ENCODE measurements at regions not wholly inside any gene's neighbourhood (a gene's known extent, or its start where the extent isn't known, plus 50 kb on each side); places are given as distances from the start of the nearest gene placed in this dataset.

DNA sequence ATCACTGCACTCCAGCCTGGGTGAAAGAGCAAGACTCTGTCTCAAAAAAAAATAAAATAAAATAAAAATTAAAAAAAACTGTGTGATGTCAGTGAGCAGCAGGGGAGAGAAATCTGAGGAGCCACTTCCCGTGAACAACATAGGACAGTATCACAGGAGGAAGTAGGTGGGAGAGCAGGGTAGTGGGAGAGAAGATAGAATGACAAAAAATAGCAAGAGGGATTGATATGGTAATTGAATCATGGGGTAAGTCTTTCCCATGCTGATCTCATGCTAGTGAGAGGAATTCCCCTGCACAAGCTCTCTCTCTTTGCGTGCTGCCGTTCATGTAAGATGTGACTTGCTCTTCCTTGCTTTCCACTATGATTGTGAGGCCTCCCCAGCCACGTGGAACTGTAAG lies 81.6 kb upstream of the PBX1 start:
- no peak overlapping the region for H3K4me3 ChIP-seq (ENCODE audit: insufficient read depth, low read length)
- H3K9me3 ChIP-seq (ENCODE audit: low read depth, low read length) = no peaks in the 10 kb centered on the region
- no peak overlapping the region for H3K4me2 ChIP-seq (ENCODE audit: insufficient read depth, low read length)
- DNase-seq (ENCODE audit: insufficient read length, low spot score, missing footprints) = no peak
- no peaks in the 10 kb centered on the region for H3K79me2 ChIP-seq (ENCODE audit: insufficient read depth, low read length)
- H3K4me1 ChIP-seq (ENCODE audit: insufficient read depth, low read length) = no peaks in the 10 kb centered on the region
- H2AFZ ChIP-seq (ENCODE audit: low read length) = no peak overlapping the region
- TF ChIP-seq, protein P1, sequence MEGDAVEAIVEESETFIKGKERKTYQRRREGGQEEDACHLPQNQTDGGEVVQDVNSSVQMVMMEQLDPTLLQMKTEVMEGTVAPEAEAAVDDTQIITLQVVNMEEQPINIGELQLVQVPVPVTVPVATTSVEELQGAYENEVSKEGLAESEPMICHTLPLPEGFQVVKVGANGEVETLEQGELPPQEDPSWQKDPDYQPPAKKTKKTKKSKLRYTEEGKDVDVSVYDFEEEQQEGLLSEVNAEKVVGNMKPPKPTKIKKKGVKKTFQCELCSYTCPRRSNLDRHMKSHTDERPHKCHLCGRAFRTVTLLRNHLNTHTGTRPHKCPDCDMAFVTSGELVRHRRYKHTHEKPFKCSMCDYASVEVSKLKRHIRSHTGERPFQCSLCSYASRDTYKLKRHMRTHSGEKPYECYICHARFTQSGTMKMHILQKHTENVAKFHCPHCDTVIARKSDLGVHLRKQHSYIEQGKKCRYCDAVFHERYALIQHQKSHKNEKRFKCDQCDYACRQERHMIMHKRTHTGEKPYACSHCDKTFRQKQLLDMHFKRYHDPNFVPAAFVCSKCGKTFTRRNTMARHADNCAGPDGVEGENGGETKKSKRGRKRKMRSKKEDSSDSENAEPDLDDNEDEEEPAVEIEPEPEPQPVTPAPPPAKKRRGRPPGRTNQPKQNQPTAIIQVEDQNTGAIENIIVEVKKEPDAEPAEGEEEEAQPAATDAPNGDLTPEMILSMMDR (IDR thresholded peaks at IDR 0.05; ENCODE audit: extremely low read depth, low read depth, low read length) = no peak
- no peak overlapping the region for H3K27ac ChIP-seq (ENCODE audit: low read depth, low read length)
- H3K27me3 ChIP-seq (ENCODE audit: insufficient read depth, low read length) = no peaks in the 10 kb centered on the region
- no peaks in the 10 kb centered on the region for H4K20me1 ChIP-seq (ENCODE audit: insufficient read depth, low read length)
- no peaks in the 10 kb centered on the region for H3K36me3 ChIP-seq (ENCODE audit: insufficient read depth, low read length)

DNA sequence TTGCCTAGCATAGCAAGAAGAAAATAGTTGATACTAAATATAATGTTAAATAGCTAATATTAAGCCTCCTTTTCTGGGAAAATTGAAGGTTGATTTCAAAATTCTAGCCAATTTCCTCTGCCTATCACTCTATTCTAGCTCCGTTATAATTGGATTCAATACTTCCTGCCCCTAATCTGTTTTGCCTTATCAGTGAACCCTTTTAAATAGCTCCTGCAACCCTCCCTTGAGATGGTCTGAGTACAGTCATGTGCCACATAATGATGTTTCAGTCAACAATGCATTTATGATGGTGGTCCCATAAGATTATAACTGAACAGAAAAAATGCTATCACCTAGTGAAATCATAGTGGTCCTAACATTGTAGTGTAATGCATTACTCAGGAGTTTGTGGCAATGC lies 79.7 kb upstream of the PBX1 start:
- no peaks in the 10 kb centered on the region for H4K20me1 ChIP-seq (ENCODE audit: insufficient read depth, low read length)
- H2AFZ ChIP-seq (ENCODE audit: low read length) = no peak overlapping the region
- H3K27me3 ChIP-seq (ENCODE audit: insufficient read depth, low read length) = no peaks in the 10 kb centered on the region
- H3K36me3 ChIP-seq (ENCODE audit: insufficient read depth, low read length) = no peaks in the 10 kb centered on the region
- H3K4me2 ChIP-seq (ENCODE audit: insufficient read depth, low read length) = no peak overlapping the region
- no peaks in the 10 kb centered on the region for H3K4me1 ChIP-seq (ENCODE audit: insufficient read depth, low read length)
- no peak for DNase-seq (ENCODE audit: insufficient read length, low spot score, missing footprints)
- no peak overlapping the region for H3K4me3 ChIP-seq (ENCODE audit: insufficient read depth, low read length)
- H3K9me3 ChIP-seq (ENCODE audit: low read depth, low read length) = no peaks in the 10 kb centered on the region
- no peak overlapping the region for H3K27ac ChIP-seq (ENCODE audit: low read depth, low read length)
- TF ChIP-seq, protein P1 (IDR thresholded peaks at IDR 0.05; ENCODE audit: extremely low read depth, low read depth, low read length) = no peak
- H3K79me2 ChIP-seq (ENCODE audit: insufficient read depth, low read length) = no peaks in the 10 kb centered on the region

DNA sequence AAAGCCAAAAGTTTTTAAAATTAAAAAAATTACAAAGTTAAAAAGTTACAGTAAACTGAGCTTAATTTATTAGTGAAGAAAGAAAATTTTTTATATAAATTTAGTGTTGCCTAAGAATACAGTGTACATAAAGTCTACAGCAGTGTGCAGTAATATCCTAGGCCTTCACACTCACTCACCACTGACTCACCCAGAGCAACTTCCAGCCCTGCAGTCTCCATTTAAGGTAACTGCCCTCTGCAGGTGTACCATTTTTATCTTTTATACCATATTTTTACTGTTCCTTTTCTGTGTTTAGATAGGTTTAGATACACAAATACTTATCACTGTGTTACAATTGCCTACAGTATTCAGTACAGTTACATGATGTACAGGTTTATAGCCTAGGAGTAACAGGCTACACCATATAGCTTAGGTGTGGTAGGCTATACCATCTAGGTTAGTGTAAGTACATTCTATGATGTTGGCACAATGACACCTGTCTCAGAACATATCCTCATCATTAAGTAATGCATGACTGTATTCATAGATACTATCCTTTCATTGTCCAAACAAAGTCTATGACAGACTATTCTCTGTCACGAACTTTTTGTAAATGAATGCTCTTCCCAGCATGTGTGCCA lies 78.6 kb upstream of the PBX1 start:
- H3K4me3 ChIP-seq (ENCODE audit: insufficient read depth, low read length) = no peak overlapping the region
- H3K4me2 ChIP-seq (ENCODE audit: insufficient read depth, low read length) = no peak overlapping the region
- DNase-seq (ENCODE audit: insufficient read length, low spot score, missing footprints) = no peak
- H3K36me3 ChIP-seq (ENCODE audit: insufficient read depth, low read length) = no peaks in the 10 kb centered on the region
- no peak overlapping the region for H3K27ac ChIP-seq (ENCODE audit: low read depth, low read length)
- TF ChIP-seq, protein P1 (IDR thresholded peaks at IDR 0.05; ENCODE audit: extremely low read depth, low read depth, low read length) = no peak
- no peaks in the 10 kb centered on the region for H3K4me1 ChIP-seq (ENCODE audit: insufficient read depth, low read length)
- H2AFZ ChIP-seq (ENCODE audit: low read length) = no peak overlapping the region
- no peaks in the 10 kb centered on the region for H4K20me1 ChIP-seq (ENCODE audit: insufficient read depth, low read length)
- no peaks in the 10 kb centered on the region for H3K9me3 ChIP-seq (ENCODE audit: low read depth, low read length)
- no peaks in the 10 kb centered on the region for H3K79me2 ChIP-seq (ENCODE audit: insufficient read depth, low read length)
- no peaks in the 10 kb centered on the region for H3K27me3 ChIP-seq (ENCODE audit: insufficient read depth, low read length)

DNA sequence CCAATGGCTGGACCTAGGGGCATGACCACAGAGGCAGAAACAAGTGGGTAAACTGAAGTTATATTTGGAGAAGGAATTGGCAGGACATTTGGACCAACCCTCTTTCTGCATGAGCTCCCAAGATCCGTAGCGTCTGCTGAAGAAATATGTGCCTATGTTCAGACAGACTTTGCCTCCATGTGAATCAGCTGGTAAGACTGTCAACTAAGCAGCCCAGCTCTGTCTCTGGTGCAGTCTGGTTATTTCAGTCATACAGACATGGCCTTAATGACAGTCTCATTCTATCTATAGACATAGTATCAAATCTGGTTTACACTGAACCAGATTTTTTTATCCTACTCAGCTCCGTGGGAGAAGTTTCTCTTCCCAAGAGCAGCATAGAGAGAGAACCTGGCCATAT lies 63.1 kb upstream of the PBX1 start:
- H4K20me1 ChIP-seq (ENCODE audit: insufficient read depth, low read length) = no peaks in the 10 kb centered on the region
- DNase-seq (ENCODE audit: insufficient read length, low spot score, missing footprints) = no peak
- H3K27me3 ChIP-seq (ENCODE audit: insufficient read depth, low read length) = no peaks in the 10 kb centered on the region
- no peak overlapping the region for H3K4me3 ChIP-seq (ENCODE audit: insufficient read depth, low read length)
- H3K36me3 ChIP-seq (ENCODE audit: insufficient read depth, low read length) = no peaks in the 10 kb centered on the region
- H3K79me2 ChIP-seq (ENCODE audit: insufficient read depth, low read length) = no peaks in the 10 kb centered on the region
- H3K27ac ChIP-seq (ENCODE audit: low read depth, low read length) = no peak overlapping the region
- no peak overlapping the region for H2AFZ ChIP-seq (ENCODE audit: low read length)
- TF ChIP-seq, protein P1 (IDR thresholded peaks at IDR 0.05; ENCODE audit: extremely low read depth, low read depth, low read length) = no peak
- no peaks in the 10 kb centered on the region for H3K9me3 ChIP-seq (ENCODE audit: low read depth, low read length)
- H3K4me1 ChIP-seq (ENCODE audit: insufficient read depth, low read length) = no peaks in the 10 kb centered on the region
- no peak overlapping the region for H3K4me2 ChIP-seq (ENCODE audit: insufficient read depth, low read length)
